ENCODE measurements at regions not wholly inside any gene's neighbourhood (a gene's known extent, or its start where the extent isn't known, plus 50 kb on each side); places are given as distances from the start of the nearest gene placed in this dataset.
"Not testable (repeated sequence)": the region's sequence is repeated elsewhere in the genome, so short reads cannot be mapped to it uniquely, and the experiment has no call there.

- DNase-seq (ENCODE audit: extremely low read depth, low read depth, low spot score): no peak
Measured at GRCh38 chr1:166384948-166385347, 218.1 kb upstream of the FAM78B start.

- no peak for DNase-seq (ENCODE audit: extremely low read depth, low read depth, low spot score)
Measured at GRCh38 chr1:166390366-166391033, 223.7 kb upstream of the FAM78B start.

- DNase-seq (ENCODE audit: extremely low read depth, low read depth, low spot score): no peak
Measured at GRCh38 chr1:166391279-166392066, 224.7 kb upstream of the FAM78B start.

GRCh38 chr1:166395729-166396128 lies 228.9 kb upstream of the FAM78B start:
- no peak for DNase-seq (ENCODE audit: extremely low read depth, low read depth, low spot score)

- DNase-seq (ENCODE audit: extremely low read depth, low read depth, low spot score): not testable (repeated sequence)
Measured at GRCh38 chr1:166409253-166410082, 242.7 kb upstream of the FAM78B start.

- DNase-seq (ENCODE audit: extremely low read depth, low read depth, low spot score): no peak
Measured at GRCh38 chr1:166410083-166410385, 243.2 kb upstream of the FAM78B start.

- DNase-seq (ENCODE audit: extremely low read depth, low read depth, low spot score): not testable (repeated sequence)
Measured at GRCh38 chr1:166416831-166417230, 250.0 kb upstream of the FAM78B start.

- no peak for DNase-seq (ENCODE audit: extremely low read depth, low read depth, low spot score)
Measured at GRCh38 chr1:166418344-166418933, 251.6 kb upstream of the FAM78B start.

- DNase-seq (ENCODE audit: extremely low read depth, low read depth, low spot score): not testable (repeated sequence)
Measured at GRCh38 chr1:166422586-166422985, 255.8 kb upstream of the FAM78B start.

GRCh38 chr1:166432655-166433054 lies 265.9 kb upstream of the FAM78B start:
- DNase-seq (ENCODE audit: extremely low read depth, low read depth, low spot score): no peak

- DNase-seq (ENCODE audit: extremely low read depth, low read depth, low spot score): not testable (repeated sequence)
Measured at GRCh38 chr1:166433404-166434304, 266.9 kb upstream of the FAM78B start.

- no peak for DNase-seq (ENCODE audit: extremely low read depth, low read depth, low spot score)
Measured at GRCh38 chr1:166457700-166458099, 290.9 kb upstream of the FAM78B start.

GRCh38 chr1:166464333-166464732 lies 297.5 kb upstream of the FAM78B start:
- no peak for DNase-seq (ENCODE audit: extremely low read depth, low read depth, low spot score)

GRCh38 chr1:166470014-166470413 lies 303.2 kb upstream of the FAM78B start:
- DNase-seq (ENCODE audit: extremely low read depth, low read depth, low spot score): no peak

- DNase-seq (ENCODE audit: extremely low read depth, low read depth, low spot score): no peak
Measured at GRCh38 chr1:166470441-166470840, 303.6 kb upstream of the FAM78B start.

- DNase-seq (ENCODE audit: extremely low read depth, low read depth, low spot score): no peak
Measured at GRCh38 chr1:166471359-166471758, 304.6 kb upstream of the FAM78B start.

- DNase-seq (ENCODE audit: extremely low read depth, low read depth, low spot score): peak; percentile 12
Measured at GRCh38 chr1:166479052-166479631, 312.3 kb upstream of the FAM78B start.

GRCh38 chr1:166484471-166484870 lies 317.7 kb upstream of the FAM78B start:
- DNase-seq (ENCODE audit: extremely low read depth, low read depth, low spot score): no peak

GRCh38 chr1:166484871-166485270 lies 318.1 kb upstream of the FAM78B start:
- DNase-seq (ENCODE audit: extremely low read depth, low read depth, low spot score): no peak

GRCh38 chr1:166485620-166486019 lies 318.8 kb upstream of the FAM78B start:
- DNase-seq (ENCODE audit: extremely low read depth, low read depth, low spot score): no peak

Measured in glomerular endothelial cell (primary cell).